HS-27A (cell line): ENCODE measurements at regions not wholly inside any gene's neighbourhood (a gene's known extent, or its start where the extent isn't known, plus 50 kb on each side); places are given as distances from the start of the nearest gene placed in this dataset.
"Not testable (repeated sequence)": the region's sequence is repeated elsewhere in the genome, so short reads cannot be mapped to it uniquely, and the experiment has no call there.

Experiments
- DNase-seq: peaks from one replicate; pipeline ENCODE4 v3.0.0-alpha.2; 2012; ENCODE audit warnings: low read depth, missing footprints

GRCh38 chr11:80779905-80780605 is 1339.2 kb upstream of the TENM4 start:
- DNase-seq: no peak

- no peak for DNase-seq
Observed at GRCh38 chr11:80778941-80779340, 1338.1 kb upstream of the TENM4 start.

DNA sequence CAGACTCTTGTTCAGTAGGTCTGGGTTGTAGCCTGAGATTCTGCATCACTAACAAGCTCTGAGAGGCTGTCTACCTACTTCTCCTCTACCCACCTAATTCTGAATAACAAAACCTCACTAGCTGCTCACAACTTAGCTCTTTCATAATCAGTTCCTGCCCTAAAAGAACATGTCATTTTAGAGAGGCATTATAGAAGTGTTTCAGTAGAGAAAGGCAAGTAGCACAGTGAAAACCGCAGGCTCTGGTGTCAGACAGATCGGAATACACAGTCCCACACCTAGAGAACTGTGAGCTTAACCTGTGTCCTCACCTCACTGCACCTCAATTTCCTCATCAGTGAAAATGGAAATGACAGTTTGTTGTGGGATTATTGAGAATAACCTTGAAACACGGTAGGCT is 1337.6 kb upstream of the TENM4 start:
- no peak for DNase-seq

DNA sequence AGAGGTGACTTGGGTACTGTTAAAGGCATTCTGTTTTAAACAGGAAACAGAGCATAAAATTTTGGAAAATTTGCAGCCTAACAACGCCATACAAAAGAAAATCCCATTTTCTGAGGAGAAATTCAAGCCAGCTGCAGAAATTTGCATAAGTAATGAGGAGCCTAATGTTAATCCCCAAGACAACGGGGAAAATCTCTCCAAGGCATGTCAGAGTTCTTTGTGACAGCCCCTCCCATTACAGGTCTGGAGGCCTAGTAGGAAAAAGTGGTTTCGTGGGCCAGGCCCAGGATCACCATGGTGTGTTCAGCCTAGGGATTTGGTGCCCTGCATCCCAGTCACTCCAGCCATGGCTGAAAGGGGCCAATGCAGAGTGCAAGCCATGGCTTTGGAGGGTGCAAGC is 1333.1 kb upstream of the TENM4 start:
- no peak for DNase-seq

- no peak for DNase-seq
Observed at GRCh38 chr11:80771017-80771416, 1330.2 kb upstream of the TENM4 start.

GRCh38 chr11:80758787-80759186 is 1318.0 kb upstream of the TENM4 start:
- DNase-seq: no peak

GRCh38 chr11:80748207-80748925 is 1307.5 kb upstream of the TENM4 start:
- no peak for DNase-seq

- no peak for DNase-seq
Observed at GRCh38 chr11:80746300-80746699, 1305.5 kb upstream of the TENM4 start.

GRCh38 chr11:80745416-80745815 is 1304.6 kb upstream of the TENM4 start:
- no peak for DNase-seq

DNA sequence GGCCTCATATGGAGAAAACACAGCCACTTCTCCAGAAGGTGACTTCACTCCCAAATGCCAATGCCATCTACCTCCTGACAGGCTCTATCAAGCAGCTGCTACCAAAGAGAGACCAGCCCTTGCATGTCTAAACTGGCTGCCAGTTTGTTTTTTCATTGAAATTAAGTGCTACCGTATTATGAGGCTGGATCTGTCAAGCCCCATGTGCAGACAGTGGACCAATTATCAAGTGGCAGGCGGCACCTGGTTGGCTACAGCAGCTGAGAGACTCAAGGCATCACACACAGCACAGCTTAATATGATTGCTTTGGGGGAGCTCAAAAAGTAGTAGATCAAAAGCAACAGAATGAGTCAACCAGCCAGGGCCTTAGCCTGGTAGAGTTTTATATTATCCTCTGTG is 1293.0 kb upstream of the TENM4 start:
- DNase-seq: no peak

DNA sequence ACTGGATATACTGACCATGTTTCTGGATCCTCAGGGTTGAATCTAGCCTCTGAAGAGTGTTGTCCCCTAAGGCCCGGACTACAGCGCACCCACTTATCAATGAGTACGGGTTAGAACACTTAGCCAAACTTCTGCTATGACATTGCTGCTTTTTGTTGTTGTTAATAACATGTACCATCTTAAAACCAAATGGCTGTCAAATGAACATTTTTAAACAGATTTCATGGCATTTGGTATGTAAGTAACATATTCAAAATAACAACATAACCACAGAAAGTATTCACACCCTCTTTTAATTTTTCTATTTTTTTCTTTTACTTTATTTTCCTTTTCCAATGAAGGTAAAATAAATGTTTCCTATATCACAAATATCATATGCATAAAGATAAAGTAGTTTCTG is 1292.5 kb upstream of the TENM4 start:
- no peak for DNase-seq

- no peak for DNase-seq
Observed at GRCh38 chr11:80727315-80727714, 1286.5 kb upstream of the TENM4 start.

- DNase-seq: no peak
Observed at GRCh38 chr11:80726236-80726635, 1285.4 kb upstream of the TENM4 start.

DNA sequence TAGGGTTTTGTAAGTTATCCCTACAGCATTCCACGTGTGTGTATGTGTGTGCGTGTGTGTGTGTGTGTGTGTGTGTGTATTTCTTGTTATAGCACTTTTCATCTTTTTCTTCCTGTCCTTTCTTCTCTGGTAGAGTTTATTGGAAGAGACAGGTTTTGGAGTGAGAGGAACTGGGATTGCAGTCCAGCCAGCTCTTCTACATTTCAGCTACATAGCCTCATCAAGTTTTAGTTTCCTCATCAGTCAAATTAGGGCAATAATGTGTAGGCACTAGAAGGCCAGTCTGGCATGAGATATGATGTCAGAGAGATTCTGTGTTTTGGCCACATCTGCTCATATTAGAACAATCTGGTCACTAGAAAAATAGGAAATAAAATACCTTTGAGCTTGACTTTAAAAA is 1283.5 kb upstream of the TENM4 start:
- DNase-seq: no peak

DNA sequence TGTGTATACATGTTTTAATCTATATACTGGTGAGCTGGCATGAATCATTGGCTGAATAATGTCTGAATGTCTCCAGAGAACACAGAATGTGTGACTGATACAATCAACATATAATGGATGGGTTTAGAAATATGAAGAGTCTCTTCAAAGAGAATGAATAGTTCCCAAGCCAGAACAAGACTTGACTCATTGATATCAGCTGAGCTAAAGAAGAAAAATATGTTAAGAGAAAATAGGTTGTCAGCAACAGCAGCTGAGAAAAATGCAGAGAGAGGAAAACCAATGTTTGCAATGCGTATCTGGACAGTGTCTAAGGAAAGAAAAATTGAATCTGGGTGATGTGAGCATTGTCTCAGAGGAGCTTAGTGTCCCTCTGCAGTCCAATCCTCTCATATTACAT is 1281.8 kb upstream of the TENM4 start:
- no peak for DNase-seq

- DNase-seq: no peak
Observed at GRCh38 chr11:80720295-80720694, 1279.5 kb upstream of the TENM4 start.

GRCh38 chr11:80719292-80719646 is 1278.4 kb upstream of the TENM4 start:
- DNase-seq: no peak

GRCh38 chr11:80718611-80719291 is 1277.9 kb upstream of the TENM4 start:
- DNase-seq: no peak

DNA sequence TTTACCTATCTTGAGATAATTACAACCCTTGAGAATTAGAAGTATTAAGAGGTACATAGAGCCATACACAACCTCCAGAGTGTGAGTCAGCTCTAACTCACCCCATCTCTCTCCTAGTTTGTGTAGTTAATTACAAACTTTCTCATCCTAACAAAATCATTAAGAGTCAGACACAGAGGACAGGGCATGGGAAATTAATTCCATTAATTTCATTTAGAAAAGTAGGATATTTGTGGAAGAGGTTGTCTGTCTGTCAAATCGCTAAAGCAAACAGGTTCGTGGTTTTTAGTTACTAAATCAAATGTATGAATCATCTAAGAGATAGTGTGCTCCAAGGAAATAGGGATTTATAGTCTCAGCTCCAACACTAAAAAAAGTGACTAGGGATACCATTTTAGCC is 1261.4 kb upstream of the TENM4 start:
- DNase-seq: no peak

DNA sequence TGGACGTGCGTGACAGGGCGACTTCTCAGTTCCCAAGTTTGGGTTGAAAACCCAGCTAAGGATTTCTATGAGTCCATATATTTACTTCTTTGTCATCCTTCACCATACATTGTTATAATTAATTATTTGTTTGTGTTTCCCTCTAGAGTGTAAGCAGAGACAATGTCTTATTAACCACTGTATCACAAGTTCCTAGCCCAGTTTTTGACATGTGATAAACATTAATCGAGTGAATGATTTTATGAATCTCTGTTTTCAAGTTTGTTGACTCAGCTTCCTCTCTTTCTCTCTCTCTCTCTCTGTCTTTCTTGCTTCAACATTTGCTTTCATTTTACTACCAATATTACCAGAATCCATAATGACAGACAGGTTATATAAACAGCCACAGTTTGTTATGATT is 1259.6 kb upstream of the TENM4 start:
- DNase-seq: no peak

- not testable (repeated sequence) for DNase-seq
Observed at GRCh38 chr11:80699406-80700177, 1258.8 kb upstream of the TENM4 start.

- DNase-seq: no peak
Observed at GRCh38 chr11:80698637-80699036, 1257.8 kb upstream of the TENM4 start.

GRCh38 chr11:80694385-80694784 is 1253.6 kb upstream of the TENM4 start:
- no peak for DNase-seq
